K562 (cell line): ENCODE measurements at regions not wholly inside any gene's neighbourhood (a gene's known extent, or its start where the extent isn't known, plus 50 kb on each side); places are given as distances from the start of the nearest gene placed in this dataset.

ENCODE experiments used
- ATAC-seq: fragments of 200-7000 bp; cut with Tn5 transposase; 3 replicates; pipeline ENCODE4 v1.9.1; 2020; ENCODE audit warnings: moderate library complexity
- BruUV-seq: library from RNA; stranded (reverse); fragments of 400-500 nt; replicated peaks from 2 replicates; lab custom pipeline; 2021; lab: Mats Ljungman, UMichigan
- CTCF ChIA-PET: fragments of 300-600 bp; formaldehyde crosslinking; extraction: SDS; loops from one replicate; lab custom pipeline; 2021; ENCODE audit warnings: low intra/inter-chr PET ratio; lab: Yijun Ruan, JAX
- POLR2A ChIA-PET: fragments of 300-600, 350-650 bp; sonication (Branson Sonifier 250); formaldehyde crosslinking; extraction: SDS; loops from one replicate; lab custom pipeline; 2021; ENCODE audit warnings: antibody characterized with exemption, inconsistent platforms; lab: Yijun Ruan, JAX
- DNase-seq, 4 experiments: peaks; one replicate each; pipeline versions ENCODE4 v3.0.0 to v3.0.0-alpha.2; 2011 to 2018; ENCODE audit warnings: low spot score in 3 of 4, mixed read lengths in 3 of 4; ENCODE audit errors: extremely low read depth in 1 of 4
- FAIRE-seq: peaks from 2 replicates; lab custom pipeline; 2011; peaks lifted over from hg19 to GRCh38; lab: Jason Lieb, UNC
- H2AFZ ChIP-seq: 2 replicates; pipeline ENCODE4 v1.6.0; 2011; ENCODE audit warnings: low read depth, low read length, control low read depth, inconsistent platforms
- H3K27ac ChIP-seq: fragments of 200-600 bp; 3 replicates; pipeline ENCODE4 v1.8.0; 2011; ENCODE audit warnings: low read depth, mild to moderate bottlenecking, control low read depth, inconsistent platforms, low read length, moderate library complexity, mixed read lengths; ENCODE audit errors: extremely low read depth
- H3K27me3 ChIP-seq, 2 experiments: fragments of 300-600 bp in 1 of 2; 2 replicates in 1 of 2; 3 replicates in 1 of 2; pipeline versions ENCODE4 v1.6.0 to v1.8.0; 2011; ENCODE audit warnings: inconsistent platforms in 2 of 2, low read length in 2 of 2, mild to moderate bottlenecking in 1 of 2, mixed read lengths in 1 of 2, moderate library complexity in 1 of 2; ENCODE audit not compliant: control insufficient read depth in 2 of 2, insufficient read depth in 2 of 2
- H3K36me3 ChIP-seq: fragments of 300-600 bp; 3 replicates; pipeline ENCODE4 v1.8.0; 2011; ENCODE audit warnings: mild to moderate bottlenecking, low read length, inconsistent platforms; ENCODE audit not compliant: control insufficient read depth, insufficient read depth
- H3K4me1 ChIP-seq, 2 experiments: fragments of 200-600 bp in 1 of 2; replicated peaks in 1 of 2; 2 replicates in 1 of 2; 3 replicates in 1 of 2; pipeline versions ENCODE4 v1.5.1 to v1.8.0; 2011; ENCODE audit warnings: inconsistent platforms in 2 of 2, low read length in 2 of 2, mild to moderate bottlenecking in 1 of 2, mixed read lengths in 1 of 2, moderate library complexity in 1 of 2; ENCODE audit not compliant: control insufficient read depth in 2 of 2, insufficient read depth in 2 of 2
- H3K4me2 ChIP-seq: 2 replicates; pipeline ENCODE4 v1.6.1; 2011; ENCODE audit warnings: low read length, control low read depth, inconsistent platforms, mixed read lengths; ENCODE audit not compliant: insufficient read depth
- H3K4me3 ChIP-seq: fragments of 200-600 bp; sonication (generic), shearing (Covaris generic); 2 replicates; pipeline ENCODE4 v1.5.1; 2016; ENCODE audit warnings: control low read depth, inconsistent platforms
- H3K79me2 ChIP-seq: fragments of 200-600 bp; 3 replicates; pipeline ENCODE4 v1.8.0; 2011; ENCODE audit warnings: low read length, inconsistent platforms; ENCODE audit not compliant: control insufficient read depth, insufficient read depth
- H3K9ac ChIP-seq, 2 experiments: 2 replicates each; pipeline versions ENCODE4 v1.6.0 to v1.6.1; 2011; ENCODE audit warnings: low read depth in 2 of 2, low read length in 2 of 2, control low read depth in 1 of 2, inconsistent platforms in 1 of 2, mild to moderate bottlenecking in 1 of 2, mixed read lengths in 1 of 2; ENCODE audit not compliant: insufficient read depth in 1 of 2
- H3K9me1 ChIP-seq: one replicate; pipeline ENCODE4 v1.6.0; 2011; ENCODE audit warnings: inconsistent platforms, mild to moderate bottlenecking, low read length, moderate library complexity; ENCODE audit not compliant: control insufficient read depth, insufficient read depth
- H3K9me3 ChIP-seq: replicated peaks from 2 replicates; pipeline ENCODE4 v1.5.1; 2011; ENCODE audit warnings: low read depth, low read length, inconsistent platforms; ENCODE audit not compliant: control insufficient read depth, insufficient read depth
- H4K20me1 ChIP-seq: replicated peaks from 2 replicates; pipeline ENCODE4 v1.6.1; 2011; ENCODE audit warnings: low read length, inconsistent platforms, mixed read lengths; ENCODE audit not compliant: control insufficient read depth, insufficient read depth
- ARID4B ChIP-seq: sonication (generic); formaldehyde crosslinking; IDR thresholded peaks from 2 replicates; pipeline ENCODE4 v1.8.0; 2022; ENCODE audit warnings: mild to moderate bottlenecking, missing genetic modification reagents
- BACH1 ChIP-seq: fragments of 200-800 bp; sonication (Bioruptor generic); IDR thresholded peaks from 2 replicates; pipeline ENCODE4 v1.6.1; 2016; ENCODE audit warnings: missing genetic modification characterization, missing compliant biosample characterization
- CSDE1 ChIP-seq, 2 experiments: fragments of 450-650 bp; IDR thresholded peaks; 2 replicates each; pipeline ENCODE4 v1.6.1; 2016; ENCODE audit warnings: mild to moderate bottlenecking in 1 of 2
- EGR1 ChIP-seq: fragments of 450-650 bp; conservative IDR thresholded peaks from 2 replicates; pipeline ENCODE4 v1.6.1; 2017; ENCODE audit warnings: mild to moderate bottlenecking
- NCOA6 ChIP-seq: fragments of 450-650 bp; IDR thresholded peaks from 2 replicates; pipeline ENCODE4 v1.6.1; 2017; ENCODE audit warnings: mild to moderate bottlenecking
- PRDM10 ChIP-seq: fragments of 450-650 bp; IDR thresholded peaks from 2 replicates; pipeline ENCODE4 v1.6.1; 2018; ENCODE audit not compliant: partially characterized antibody
- SNAPC5 ChIP-seq: fragments of 250-450 bp; sonication (Bioruptor Pico); IDR thresholded peaks from 2 replicates; pipeline ENCODE4 v1.8.0; 2021; ENCODE audit warnings: moderate library complexity, mild to moderate bottlenecking, inconsistent platforms
- SREBF1 ChIP-seq: fragments of 150-350 bp; IDR thresholded peaks from 2 replicates; pipeline ENCODE4 v1.6.1; 2014; ENCODE audit warnings: antibody characterized with exemption, low read depth, low read length, borderline replicate concordance
- USF1 ChIP-seq: sonication (generic); formaldehyde crosslinking; IDR thresholded peaks from 2 replicates; pipeline ENCODE4 v1.9.0; 2022; ENCODE audit warnings: mild to moderate bottlenecking, missing genetic modification reagents
- USF2 ChIP-seq: sonication (generic); formaldehyde crosslinking; IDR thresholded peaks from 2 replicates; pipeline ENCODE4 v1.5.0; 2020; ENCODE audit warnings: missing genetic modification reagents
- ZNF561 ChIP-seq: fragments of 450-650 bp; formaldehyde crosslinking; conservative IDR thresholded peaks from 2 replicates; pipeline ENCODE4 v1.4.0; 2020; ENCODE audit warnings: mild to moderate bottlenecking, moderate library complexity
- ZNF766 ChIP-seq: fragments of 200-800 bp; sonication (Bioruptor generic); conservative IDR thresholded peaks from 2 replicates; pipeline ENCODE4 v1.6.1; 2016; ENCODE audit warnings: missing genetic modification characterization, missing compliant biosample characterization
- WGBS: fragments of 100-300 bp; shearing (Covaris generic); methylation state at CpG from one replicate; pipeline ENCODE4 v1.1.6; 2016; ENCODE audit warnings: low coverage, mixed read lengths; ENCODE audit not compliant: insufficient coverage; ENCODE audit errors: missing lambda C conversion rate; 5-methylcytosine and 5-hydroxymethylcytosine counted together
- in situ Hi-C: fragments of 300-500 bp; cut with MboI; formaldehyde crosslinking; loops from 4 replicates; pipeline ENCODE4 v1.15.0; 2018; ENCODE audit warnings: inconsistent platforms, mixed read lengths
- intact Hi-C: fragments of 100-400 bp; cut with micrococcal nuclease; formaldehyde crosslinking; loops from 2 replicates; pipeline ENCODE4 v1.14.2; 2022

GRCh38 chr4:26181616-26182015, 139.2 kb upstream of the RBPJ start:
- ChIA-PET CTCF (no interaction called here), POLR2A (no interaction called here)
- no peak overlapping the region for H2AFZ ChIP-seq
- H3K4me3 ChIP-seq, result no peak overlapping the region
- FAIRE-seq, result no peak
- no peaks in the 10 kb centered on the region for H3K9me1 ChIP-seq
- H3K9me3 ChIP-seq, result no peaks in the 10 kb centered on the region
- H3K4me2 ChIP-seq, result no peak overlapping the region
- WGBS, result 0% methylated on average over 1 of the region's 1 CpG
- H3K27me3 ChIP-seq, result peaks cover 11 to 26% of the 10 kb centered on the region in 2 experiments; a peak in 3 of 5 replicates
- H4K20me1 ChIP-seq, result 0 out of 2 replicates have a peak, but pooled peaks cover 3% of the 10 kb centered on the region
- no peak overlapping the region for H3K27ac ChIP-seq
- in situ Hi-C loops (no loop called here), intact Hi-C loops (no loop called here)
- DNase-seq, result no peak
- H3K9ac ChIP-seq, result no peak overlapping the region
- H3K4me1 ChIP-seq, result no peaks in the 10 kb centered on the region; a peak in 1 of 5 replicates
- H3K36me3 ChIP-seq, result no peaks in the 10 kb centered on the region
- no TSS peak for BruUV-seq
- no peak; the same call in 2 of the 3 replicates for ATAC-seq
- H3K79me2 ChIP-seq, result no peaks in the 10 kb centered on the region
- TF ChIP-seq USF2 (no peak), SREBF1 (no peak), CSDE1 (IDR thresholded peaks at IDR 0.05) (no peak), EGR1 (no peak), SNAPC5 (CRISPR knock-in tag) (no peak), BACH1 (no peak), NCOA6 (no peak), USF1 (CRISPR knock-in tag) (no peak), PRDM10 (no peak), ARID4B (CRISPR knock-in tag) (no peak), ZNF766 (CRISPR knock-in tag) (no peak), ZNF561 (no peak)
